ENCODE measurements at regions not wholly inside any gene's neighbourhood (a gene's known extent, or its start where the extent isn't known, plus 50 kb on each side); places are given as distances from the start of the nearest gene placed in this dataset.

- TF ChIP-seq HMGXB4 (CRISPR knock-in tag; IDR thresholded peaks at IDR 0.05; ENCODE audit: borderline replicate concordance): no peak
- peak; percentile 22; the same call in 1 of the 3 replicates for TF ChIP-seq SMC3 (IDR thresholded peaks at IDR 0.05)
- TF ChIP-seq GATA3 (IDR thresholded peaks at IDR 0.05; ENCODE audit: borderline replicate concordance): peak; percentile 86; the same call in 1 of the 2 replicates
- no peak for TF ChIP-seq NR3C1 (IDR thresholded peaks at IDR 0.05)
- TF ChIP-seq EP300 (IDR thresholded peaks at IDR 0.05): peak in 1 of 2 experiments; percentile 58; a peak in 1 of 5 replicates
- no peak for TF ChIP-seq REST (IDR thresholded peaks at IDR 0.05)
- no peak for TF ChIP-seq HOXA7 (CRISPR knock-in tag; IDR thresholded peaks at IDR 0.05)
- TF ChIP-seq PBX3 (IDR thresholded peaks at IDR 0.05): no peak
- TF ChIP-seq RNF2 (IDR thresholded peaks at IDR 0.05; ENCODE audit: borderline replicate concordance, low read depth): no peak
- no peak for TF ChIP-seq CBX2 (IDR thresholded peaks at IDR 0.05; ENCODE audit: borderline replicate concordance, low read depth)
- no peak for TF ChIP-seq FOSB (CRISPR knock-in tag; IDR thresholded peaks at IDR 0.05)
- TF ChIP-seq RARB (CRISPR knock-in tag; IDR thresholded peaks at IDR 0.05): no peak
- no peak for TF ChIP-seq KDM1A (IDR thresholded peaks at IDR 0.05; ENCODE audit: low read depth)
- TF ChIP-seq JUN (IDR thresholded peaks at IDR 0.05): peak; percentile 35 to 38; a peak in 1 of 5 replicates
- TF ChIP-seq MYC (IDR thresholded peaks at IDR 0.05; ENCODE audit: borderline replicate concordance, low read length): no peak
- no peak; a peak in 1 of 5 replicates for TF ChIP-seq RAD21 (conservative IDR thresholded peaks at IDR 0.05 in 1 of 2, IDR thresholded peaks at IDR 0.05 in 1 of 2)
- no peak for TF ChIP-seq BHLHE40 (IDR thresholded peaks at IDR 0.05; ENCODE audit: low read depth, low read length)
- no peak; a peak in 1 of 4 replicates for TF ChIP-seq CEBPB (IDR thresholded peaks at IDR 0.05)
Measured at GRCh38 chr9:557601-558201, 283.8 kb upstream of the DMRT1 start (continued).

- WGBS (ENCODE audit: missing lambda C conversion rate): 13% methylated on average over 1 of the region's 1 CpG
- DNase-seq (ENCODE audit: low read depth in 1 of 2, low spot score in 1 of 2) (peak in 1 of 2 experiments; percentile 61), FAIRE-seq (peak; percentile 94), ATAC-seq (no peak)
- TF ChIP-seq CHD4 (IDR thresholded peaks at IDR 0.05; ENCODE audit: borderline replicate concordance): no peak
- no peak for TF ChIP-seq MYC (IDR thresholded peaks at IDR 0.05; ENCODE audit: borderline replicate concordance, low read length)
- no peak for TF ChIP-seq FOSL2 (IDR thresholded peaks at IDR 0.05)
- TF ChIP-seq FOSL2 (CRISPR knock-in tag; IDR thresholded peaks at IDR 0.05): peak; percentile 72
- TF ChIP-seq GATA3 (IDR thresholded peaks at IDR 0.05; ENCODE audit: borderline replicate concordance): peak; percentile 44; the same call in 1 of the 2 replicates
- TF ChIP-seq MAFK (IDR thresholded peaks at IDR 0.05; ENCODE audit: partially characterized antibody): peak; percentile 99
- no peak for TF ChIP-seq ESRRA (IDR thresholded peaks at IDR 0.05; ENCODE audit: borderline replicate concordance, low read length)
- TF ChIP-seq CEBPB (IDR thresholded peaks at IDR 0.05): peak in 1 of 2 experiments; percentile 74; a peak in 2 of 4 replicates
- POLR2A ChIA-PET: no interaction called here
- peak overlapping the region in 1 of 2 experiments; percentile 17; a peak in 2 of 6 replicates for H3K27ac ChIP-seq
- peaks cover 11% of the 10 kb centered on the region; the same call in 2 of the 3 replicates for H3K9me3 ChIP-seq
- peaks cover 74% of the 10 kb centered on the region for H3K4me1 ChIP-seq
- CTCF ChIA-PET: no interaction called here
- peak overlapping the region; percentile 36 for H3K4me2 ChIP-seq
- no peak overlapping the region for H3K4me3 ChIP-seq
Measured at GRCh38 chr9:561427-561826, 280.1 kb upstream of the DMRT1 start.

All from A549 (cell line).